H1 (cell line): ENCODE measurements at regions not wholly inside any gene's neighbourhood (a gene's known extent, or its start where the extent isn't known, plus 50 kb on each side); places are given as distances from the start of the nearest gene placed in this dataset.

ENCODE experiments used
- BACH1 ChIP-seq: IDR thresholded peaks from 2 replicates; pipeline ENCODE4 v1.6.1; 2012; ENCODE audit warnings: low read length, improper control_type of control experiment
- SP4 ChIP-seq: IDR thresholded peaks from 2 replicates; pipeline ENCODE4 v1.6.1; 2012; ENCODE audit warnings: low read length, inconsistent platforms
- TF ChIP-seq, protein P1 (sequence below), 3 experiments: IDR thresholded peaks; 1 replicate in 2 of 3; 2 replicates in 1 of 3; pipeline versions ENCODE4 v1.5.1 to v1.6.1; 2011; ENCODE audit warnings: low read length in 3 of 3, mild to moderate bottlenecking in 3 of 3, inconsistent platforms in 2 of 3, low read depth in 1 of 3, moderate library complexity in 1 of 3; ENCODE audit not compliant: insufficient read depth in 1 of 3; ENCODE audit errors: control extremely low read depth in 1 of 3
- TF ChIP-seq, protein P2 (sequence below): IDR thresholded peaks from 2 replicates; pipeline ENCODE4 v1.6.1; 2011; ENCODE audit warnings: low read depth, mild to moderate bottlenecking, low read length; ENCODE audit not compliant: insufficient read depth

DNA sequence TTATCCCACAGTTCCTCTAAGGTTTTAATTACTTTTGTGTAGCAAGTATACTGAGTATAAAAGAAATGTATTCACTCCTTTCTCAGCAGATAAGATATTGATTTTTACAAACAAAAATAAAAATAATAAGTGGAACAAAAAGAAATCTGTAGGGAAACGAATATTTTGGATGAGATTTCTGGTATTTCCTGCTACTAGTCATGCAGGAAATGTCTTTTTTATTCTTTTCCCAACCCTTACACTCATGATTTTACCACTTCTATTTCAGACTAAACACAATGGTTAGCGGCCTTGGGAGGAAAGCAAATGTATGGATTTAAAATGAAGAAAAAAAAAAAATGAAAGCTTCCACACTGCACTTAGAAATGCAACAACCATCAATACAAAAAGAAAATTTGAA, 580.5 kb upstream of the MARCKS start (continued):
- TF ChIP-seq, protein P1, sequence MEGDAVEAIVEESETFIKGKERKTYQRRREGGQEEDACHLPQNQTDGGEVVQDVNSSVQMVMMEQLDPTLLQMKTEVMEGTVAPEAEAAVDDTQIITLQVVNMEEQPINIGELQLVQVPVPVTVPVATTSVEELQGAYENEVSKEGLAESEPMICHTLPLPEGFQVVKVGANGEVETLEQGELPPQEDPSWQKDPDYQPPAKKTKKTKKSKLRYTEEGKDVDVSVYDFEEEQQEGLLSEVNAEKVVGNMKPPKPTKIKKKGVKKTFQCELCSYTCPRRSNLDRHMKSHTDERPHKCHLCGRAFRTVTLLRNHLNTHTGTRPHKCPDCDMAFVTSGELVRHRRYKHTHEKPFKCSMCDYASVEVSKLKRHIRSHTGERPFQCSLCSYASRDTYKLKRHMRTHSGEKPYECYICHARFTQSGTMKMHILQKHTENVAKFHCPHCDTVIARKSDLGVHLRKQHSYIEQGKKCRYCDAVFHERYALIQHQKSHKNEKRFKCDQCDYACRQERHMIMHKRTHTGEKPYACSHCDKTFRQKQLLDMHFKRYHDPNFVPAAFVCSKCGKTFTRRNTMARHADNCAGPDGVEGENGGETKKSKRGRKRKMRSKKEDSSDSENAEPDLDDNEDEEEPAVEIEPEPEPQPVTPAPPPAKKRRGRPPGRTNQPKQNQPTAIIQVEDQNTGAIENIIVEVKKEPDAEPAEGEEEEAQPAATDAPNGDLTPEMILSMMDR (IDR thresholded peaks at IDR 0.05; ENCODE audit: control extremely low read depth in 1 of 3, insufficient read depth in 1 of 3, low read depth in 1 of 3, low read length in 3 of 3): no peak
- TF ChIP-seq SP4 (no peak), BACH1 (no peak)
- TF ChIP-seq, protein P2, sequence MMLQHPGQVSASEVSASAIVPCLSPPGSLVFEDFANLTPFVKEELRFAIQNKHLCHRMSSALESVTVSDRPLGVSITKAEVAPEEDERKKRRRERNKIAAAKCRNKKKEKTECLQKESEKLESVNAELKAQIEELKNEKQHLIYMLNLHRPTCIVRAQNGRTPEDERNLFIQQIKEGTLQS: no peak
